BJ (cell line): ENCODE measurements at regions not wholly inside any gene's neighbourhood (a gene's known extent, or its start where the extent isn't known, plus 50 kb on each side); places are given as distances from the start of the nearest gene placed in this dataset.

Source experiments
- CTCF ChIA-PET: fragments of 350-600 bp; formaldehyde crosslinking; extraction: SDS; loops from one replicate; lab custom pipeline; 2021; ENCODE audit warnings: antibody characterized with exemption, inconsistent platforms; lab: Yijun Ruan, JAX
- POLR2A ChIA-PET: fragments of 300-600 bp; sonication (Branson Sonifier 250); formaldehyde crosslinking; extraction: SDS; loops from one replicate; lab custom pipeline; 2021; ENCODE audit warnings: antibody characterized with exemption; lab: Charles Lee
- DNase-seq: peaks from one replicate; pipeline ENCODE4 v3.0.0-alpha.2; 2011; ENCODE audit warnings: low read depth
- H3K27me3 ChIP-seq: 2 replicates; pipeline ENCODE4 v1.6.0; 2011; ENCODE audit warnings: low read length; ENCODE audit not compliant: control insufficient read depth, insufficient read depth
- H3K36me3 ChIP-seq: 2 replicates; pipeline ENCODE4 v1.5.1; 2011; ENCODE audit warnings: low read length; ENCODE audit not compliant: control insufficient read depth, insufficient read depth
- H3K4me3 ChIP-seq: 2 replicates; pipeline ENCODE4 v1.5.1; 2011; ENCODE audit warnings: low read depth, mild to moderate bottlenecking, control low read depth, low read length
- TF ChIP-seq, protein P1 (sequence below): IDR thresholded peaks from 2 replicates; pipeline ENCODE4 v1.5.1; 2011; ENCODE audit warnings: low read depth, mild to moderate bottlenecking, control low read depth, inconsistent platforms, low read length, moderate library complexity; ENCODE audit not compliant: insufficient read depth

DNA sequence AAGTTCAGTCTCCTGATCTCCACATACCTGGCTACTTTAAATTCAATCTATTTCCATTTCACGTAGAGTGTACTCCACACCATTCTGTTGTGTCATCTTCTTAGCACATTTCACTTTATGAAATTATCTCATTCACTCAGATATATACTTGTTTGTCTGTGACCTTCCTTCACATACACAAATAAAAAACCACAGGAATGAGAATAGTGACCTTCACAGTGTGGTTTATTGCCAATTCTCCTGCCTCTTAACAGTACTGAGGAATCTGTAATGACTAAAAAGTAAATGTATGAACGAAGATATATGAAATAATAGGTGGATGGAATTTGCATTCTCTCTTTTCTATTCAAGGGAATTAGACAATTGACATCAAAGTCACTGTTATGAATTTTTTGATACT, 183.9 kb upstream of the PCDH7 start:
- Histone ChIP-seq H3K36me3 (no peaks in the 10 kb centered on the region), H3K4me3 (no peak overlapping the region), H3K27me3 (no peaks in the 10 kb centered on the region)
- TF ChIP-seq, protein P1, sequence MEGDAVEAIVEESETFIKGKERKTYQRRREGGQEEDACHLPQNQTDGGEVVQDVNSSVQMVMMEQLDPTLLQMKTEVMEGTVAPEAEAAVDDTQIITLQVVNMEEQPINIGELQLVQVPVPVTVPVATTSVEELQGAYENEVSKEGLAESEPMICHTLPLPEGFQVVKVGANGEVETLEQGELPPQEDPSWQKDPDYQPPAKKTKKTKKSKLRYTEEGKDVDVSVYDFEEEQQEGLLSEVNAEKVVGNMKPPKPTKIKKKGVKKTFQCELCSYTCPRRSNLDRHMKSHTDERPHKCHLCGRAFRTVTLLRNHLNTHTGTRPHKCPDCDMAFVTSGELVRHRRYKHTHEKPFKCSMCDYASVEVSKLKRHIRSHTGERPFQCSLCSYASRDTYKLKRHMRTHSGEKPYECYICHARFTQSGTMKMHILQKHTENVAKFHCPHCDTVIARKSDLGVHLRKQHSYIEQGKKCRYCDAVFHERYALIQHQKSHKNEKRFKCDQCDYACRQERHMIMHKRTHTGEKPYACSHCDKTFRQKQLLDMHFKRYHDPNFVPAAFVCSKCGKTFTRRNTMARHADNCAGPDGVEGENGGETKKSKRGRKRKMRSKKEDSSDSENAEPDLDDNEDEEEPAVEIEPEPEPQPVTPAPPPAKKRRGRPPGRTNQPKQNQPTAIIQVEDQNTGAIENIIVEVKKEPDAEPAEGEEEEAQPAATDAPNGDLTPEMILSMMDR: no peak
- no peak for DNase-seq
- ChIA-PET CTCF (no interaction called here), POLR2A (no interaction called here)

- ChIA-PET POLR2A (no interaction called here), CTCF (no interaction called here)
- Histone ChIP-seq H3K4me3 (no peak overlapping the region), H3K36me3 (no peaks in the 10 kb centered on the region), H3K27me3 (no peaks in the 10 kb centered on the region)
- TF ChIP-seq, protein P1: no peak
- peak; percentile 7 for DNase-seq
These were observed 182.7 kb upstream of the PCDH7 start for GRCh38 chr4:30537456-30537855.

DNA sequence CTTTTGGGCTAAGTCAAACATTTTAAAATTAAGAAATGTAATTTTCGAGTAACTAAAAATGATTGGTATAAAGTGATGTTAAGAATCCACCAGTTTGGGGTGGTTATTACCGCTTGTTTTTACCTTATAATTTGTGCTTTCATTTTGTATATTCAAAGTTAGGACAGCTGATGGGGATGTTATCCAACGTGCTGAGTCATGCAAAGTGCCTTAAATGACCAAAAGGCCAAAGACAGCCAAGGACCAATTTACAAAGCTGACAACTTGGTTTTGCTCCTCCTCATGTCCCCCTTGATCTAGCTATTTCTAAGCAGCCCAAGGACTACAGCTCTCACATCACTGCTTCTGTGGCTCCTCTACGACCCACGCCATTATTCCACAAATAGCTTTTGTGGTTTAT, 181.4 kb upstream of the PCDH7 start:
- no peaks in the 10 kb centered on the region for H3K36me3 ChIP-seq
- H3K27me3 ChIP-seq: no peaks in the 10 kb centered on the region
- TF ChIP-seq, protein P1: no peak
- H3K4me3 ChIP-seq: no peak overlapping the region
- ChIA-PET POLR2A (no interaction called here), CTCF (no interaction called here)
- DNase-seq: no peak

DNA sequence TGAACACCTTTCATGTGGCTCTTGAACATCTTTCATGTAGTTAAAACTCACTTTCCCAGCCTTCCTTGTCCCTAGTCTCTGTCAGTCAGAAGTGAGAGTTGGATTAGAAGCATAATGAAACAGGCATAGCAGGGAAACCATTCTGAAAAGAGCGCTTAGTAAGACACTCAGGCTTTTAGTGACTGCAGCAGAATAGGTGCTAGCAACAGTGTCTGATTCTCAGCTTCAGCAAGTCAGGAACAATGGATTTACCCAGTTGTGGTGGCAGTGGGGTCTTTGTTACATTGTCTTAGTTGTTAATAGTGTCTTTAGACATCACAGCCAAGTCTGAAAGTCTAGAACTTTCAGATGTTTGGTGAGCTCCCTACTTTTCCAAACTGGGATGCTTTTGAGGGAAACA, 177.1 kb upstream of the PCDH7 start:
- no peak overlapping the region for H3K4me3 ChIP-seq
- TF ChIP-seq, protein P1: no peak
- no peaks in the 10 kb centered on the region for H3K27me3 ChIP-seq
- ChIA-PET POLR2A (no interaction called here), CTCF (no interaction called here)
- H3K36me3 ChIP-seq: no peaks in the 10 kb centered on the region
- DNase-seq: no peak

GRCh38 chr4:30553151-30553550, 167.0 kb upstream of the PCDH7 start:
- Histone ChIP-seq H3K4me3 (no peak overlapping the region), H3K27me3 (no peaks in the 10 kb centered on the region), H3K36me3 (no peaks in the 10 kb centered on the region)
- POLR2A ChIA-PET: no interaction called here
- DNase-seq: no peak
- TF ChIP-seq, protein P1: no peak
- CTCF ChIA-PET: no interaction called here
